Bronchial epithelial cell (primary cell): ENCODE measurements at regions not wholly inside any gene's neighbourhood (a gene's known extent, or its start where the extent isn't known, plus 50 kb on each side); places are given as distances from the start of the nearest gene placed in this dataset.

ENCODE experiments used
- DNase-seq: peaks from one replicate; pipeline ENCODE4 v3.0.0-alpha.2; 2010; ENCODE audit warnings: low read depth
- FAIRE-seq: peaks from 2 replicates; lab custom pipeline; 2011; peaks lifted over from hg19 to GRCh38; lab: Jason Lieb, UNC
- H3K27me3 ChIP-seq: 2 replicates; pipeline ENCODE4 v1.5.1; 2011; ENCODE audit warnings: low read length; ENCODE audit not compliant: control insufficient read depth, insufficient read depth
- H3K36me3 ChIP-seq: 2 replicates; pipeline ENCODE4 v1.5.1; 2011; ENCODE audit warnings: low read length; ENCODE audit not compliant: control insufficient read depth, insufficient read depth
- H3K4me3 ChIP-seq: 2 replicates; pipeline ENCODE4 v1.5.1; 2011; ENCODE audit warnings: mild to moderate bottlenecking, low read depth, low read length, control low read depth
- CTCF ChIP-seq: IDR thresholded peaks from 2 replicates; pipeline ENCODE4 v1.5.1; 2011; ENCODE audit warnings: mild to moderate bottlenecking, moderate library complexity, low read length, control low read depth, inconsistent platforms; ENCODE audit not compliant: insufficient read depth, severe bottlenecking

DNA sequence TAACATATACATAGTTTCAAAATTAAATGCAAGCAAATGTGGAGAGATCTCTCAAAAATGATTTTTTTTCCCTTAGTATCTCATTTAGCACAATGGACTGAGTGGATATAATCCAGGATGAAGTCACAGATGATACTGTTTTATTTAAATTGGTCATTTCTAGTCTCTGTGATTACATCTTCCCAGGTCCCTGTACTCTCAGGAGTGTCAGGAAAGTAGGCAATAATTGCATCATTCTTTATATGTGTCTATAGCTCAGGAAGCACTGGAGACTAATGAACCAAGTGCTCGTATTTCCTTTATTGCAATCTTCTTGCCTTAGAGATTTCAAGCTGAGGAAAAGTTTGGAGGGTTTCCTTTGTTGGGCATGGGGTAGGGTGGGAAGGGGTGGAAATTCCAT is 309.4 kb upstream of the THRB start:
- Histone ChIP-seq H3K4me3 (no peak overlapping the region), H3K27me3 (no peaks in the 10 kb centered on the region), H3K36me3 (no peaks in the 10 kb centered on the region)
- no peak for TF ChIP-seq CTCF
- DNase-seq (no peak), FAIRE-seq (no peak)

DNA sequence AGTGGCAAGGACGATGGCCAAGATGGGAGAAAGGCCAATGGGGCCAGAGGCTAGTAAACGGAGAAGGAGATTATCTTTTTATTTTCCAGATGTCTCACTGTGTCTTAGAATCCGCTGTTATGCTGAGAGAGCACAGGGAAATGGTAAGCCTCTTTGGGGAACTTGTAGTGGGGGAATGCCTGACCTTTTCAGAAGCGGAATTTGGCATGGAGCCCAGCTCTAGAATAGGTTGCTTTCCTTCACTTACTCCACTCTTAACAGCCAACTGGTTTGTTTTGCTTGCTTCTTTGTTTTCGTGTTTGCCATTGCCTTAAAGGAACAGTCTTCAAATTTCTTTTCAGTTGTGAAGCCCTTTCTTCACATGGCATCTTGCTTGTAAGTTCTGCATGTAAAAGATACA is 316.2 kb upstream of the THRB start:
- DNase-seq (no peak), FAIRE-seq (no peak)
- Histone ChIP-seq H3K36me3 (no peaks in the 10 kb centered on the region), H3K4me3 (no peak overlapping the region), H3K27me3 (no peaks in the 10 kb centered on the region)
- TF ChIP-seq CTCF = no peak

DNA sequence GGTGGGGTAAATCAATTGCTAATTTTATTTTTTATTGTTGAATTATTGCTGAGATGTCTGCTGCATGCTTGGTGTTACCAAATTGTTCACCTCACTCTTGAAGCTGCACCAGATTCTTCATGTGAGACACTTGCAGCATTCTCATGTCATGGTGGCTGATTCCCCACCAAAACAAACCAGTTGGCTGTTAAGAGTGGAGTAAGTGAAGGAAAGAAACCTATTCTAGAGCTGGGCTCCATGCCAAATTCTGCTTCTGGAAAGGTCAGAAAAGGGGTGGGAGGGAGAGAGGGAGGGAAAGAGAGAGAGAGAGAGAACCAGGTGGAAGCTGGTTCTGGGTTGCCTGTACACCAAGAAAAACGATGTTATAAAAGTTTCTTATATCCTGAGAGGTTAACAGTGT is 317.5 kb upstream of the THRB start:
- Histone ChIP-seq H3K27me3 (no peaks in the 10 kb centered on the region), H3K36me3 (no peaks in the 10 kb centered on the region), H3K4me3 (no peak overlapping the region)
- FAIRE-seq = no peak
- TF ChIP-seq CTCF = no peak
- DNase-seq = no peak

DNA sequence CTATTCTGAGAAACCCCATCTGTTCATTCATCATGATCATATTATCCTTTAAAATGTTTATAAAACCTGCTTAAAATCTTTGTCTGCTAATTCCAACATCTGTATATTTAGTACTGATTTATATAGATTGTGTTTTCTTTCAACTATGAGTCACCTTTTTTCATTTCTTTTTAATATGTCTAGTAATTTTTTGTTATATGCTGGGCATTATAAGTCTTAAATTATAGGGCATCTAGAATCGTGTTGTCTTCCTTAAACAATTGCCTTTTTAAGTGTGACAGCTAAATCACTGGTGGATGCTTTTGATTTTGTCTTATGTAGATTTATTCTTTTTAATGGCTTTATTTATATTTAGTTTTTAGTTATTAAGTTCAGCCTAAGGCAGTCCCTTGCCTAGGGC is 323.4 kb upstream of the THRB start:
- DNase-seq (no peak), FAIRE-seq (no peak)
- TF ChIP-seq CTCF = no peak

GRCh38 chr3:24828011-24828410 is 333.4 kb upstream of the THRB start:
- DNase-seq = no peak
- FAIRE-seq = no peak
- Histone ChIP-seq H3K27me3 (peaks cover 13% of the 10 kb centered on the region), H3K36me3 (no peaks in the 10 kb centered on the region), H3K4me3 (no peak overlapping the region)
- no peak for TF ChIP-seq CTCF

More for the DNA sequence above, 323.4 kb upstream of the THRB start:
- H3K4me3 ChIP-seq = no peak overlapping the region
- H3K27me3 ChIP-seq = no peaks in the 10 kb centered on the region
- no peaks in the 10 kb centered on the region for H3K36me3 ChIP-seq

- Histone ChIP-seq H3K36me3 (no peaks in the 10 kb centered on the region), H3K4me3 (no peak overlapping the region), H3K27me3 (peaks cover 13% of the 10 kb centered on the region)
- no peak for FAIRE-seq
- no peak for TF ChIP-seq CTCF
- DNase-seq = no peak
These were observed 333.9 kb upstream of the THRB start for GRCh38 chr3:24828551-24828950.
